ENCODE measurements at regions not wholly inside any gene's neighbourhood (a gene's known extent, or its start where the extent isn't known, plus 50 kb on each side); places are given as distances from the start of the nearest gene placed in this dataset.

DNA sequence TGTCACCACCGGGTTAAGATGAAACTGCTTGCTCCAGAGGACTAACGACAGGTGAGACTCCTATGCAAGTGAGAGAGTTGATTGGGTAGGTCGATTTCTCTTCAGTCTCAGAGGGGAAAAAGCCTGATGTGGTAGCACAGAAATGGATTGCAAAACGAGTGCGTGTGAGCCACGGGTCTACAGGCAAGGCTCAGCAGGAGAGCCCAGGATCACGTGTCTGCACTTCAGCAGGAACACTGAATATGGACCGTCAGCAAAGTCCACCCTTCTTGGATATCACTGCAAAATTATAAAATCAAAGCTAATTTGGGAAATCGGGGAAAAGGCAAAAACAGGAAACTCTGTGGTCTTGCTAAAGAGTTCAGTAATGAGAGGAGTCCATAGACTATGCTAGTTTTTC lies 107.7 kb upstream of the ZNF648 start:
- Histone ChIP-seq H3K4me3 (no peak overlapping the region), H3K27me3 (no peaks in the 10 kb centered on the region), H3K4me1 (no peaks in the 10 kb centered on the region), H3K27ac (no peak overlapping the region), H3K9me3 (no peaks in the 10 kb centered on the region), H3K36me3 (no peaks in the 10 kb centered on the region)
- no peak for DNase-seq (ENCODE audit: low spot score in 2 of 2)
- intact Hi-C loops (cut with DNase I; ENCODE audit: low total_unique reads): no loop called here
- peak in 1 of 3 donors; percentile 41 for TF ChIP-seq POLR2AphosphoS5 (IDR thresholded peaks at IDR 0.05)
- TF ChIP-seq, protein P1, sequence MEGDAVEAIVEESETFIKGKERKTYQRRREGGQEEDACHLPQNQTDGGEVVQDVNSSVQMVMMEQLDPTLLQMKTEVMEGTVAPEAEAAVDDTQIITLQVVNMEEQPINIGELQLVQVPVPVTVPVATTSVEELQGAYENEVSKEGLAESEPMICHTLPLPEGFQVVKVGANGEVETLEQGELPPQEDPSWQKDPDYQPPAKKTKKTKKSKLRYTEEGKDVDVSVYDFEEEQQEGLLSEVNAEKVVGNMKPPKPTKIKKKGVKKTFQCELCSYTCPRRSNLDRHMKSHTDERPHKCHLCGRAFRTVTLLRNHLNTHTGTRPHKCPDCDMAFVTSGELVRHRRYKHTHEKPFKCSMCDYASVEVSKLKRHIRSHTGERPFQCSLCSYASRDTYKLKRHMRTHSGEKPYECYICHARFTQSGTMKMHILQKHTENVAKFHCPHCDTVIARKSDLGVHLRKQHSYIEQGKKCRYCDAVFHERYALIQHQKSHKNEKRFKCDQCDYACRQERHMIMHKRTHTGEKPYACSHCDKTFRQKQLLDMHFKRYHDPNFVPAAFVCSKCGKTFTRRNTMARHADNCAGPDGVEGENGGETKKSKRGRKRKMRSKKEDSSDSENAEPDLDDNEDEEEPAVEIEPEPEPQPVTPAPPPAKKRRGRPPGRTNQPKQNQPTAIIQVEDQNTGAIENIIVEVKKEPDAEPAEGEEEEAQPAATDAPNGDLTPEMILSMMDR (IDR thresholded peaks at IDR 0.05): no peak

DNA sequence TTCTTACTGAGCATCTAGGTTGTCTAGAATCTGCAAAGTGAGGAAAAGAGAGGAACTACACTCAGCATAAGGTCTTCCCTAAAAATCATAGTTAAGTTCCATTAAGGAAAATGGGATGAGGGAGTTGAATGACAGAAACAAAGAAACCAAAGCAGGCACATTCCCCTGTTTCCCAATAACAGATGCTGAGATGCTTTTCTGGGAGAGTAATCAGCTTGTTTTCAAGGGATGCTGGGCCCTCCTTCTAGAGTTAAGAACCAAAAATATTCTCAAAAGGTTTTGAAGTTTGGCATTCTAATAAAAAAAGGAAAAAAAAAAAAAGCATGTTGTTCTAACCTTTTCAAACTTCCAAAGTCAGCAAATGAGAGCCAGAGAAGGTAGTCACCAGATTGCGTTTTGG lies 105.2 kb upstream of the ZNF648 start:
- Histone ChIP-seq H3K4me1 (no peaks in the 10 kb centered on the region), H3K36me3 (no peaks in the 10 kb centered on the region), H3K27me3 (no peaks in the 10 kb centered on the region), H3K27ac (peak overlapping the region in 1 of 2 donors; percentile 56), H3K9me3 (no peaks in the 10 kb centered on the region), H3K4me3 (no peak overlapping the region)
- intact Hi-C loops (cut with DNase I; ENCODE audit: low total_unique reads): no loop called here
- TF ChIP-seq POLR2A (IDR thresholded peaks at IDR 0.05) (no peak), POLR2AphosphoS5 (IDR thresholded peaks at IDR 0.05) (no peak)
- DNase-seq (ENCODE audit: low spot score in 2 of 2): no peak

GRCh38 chr1:182166321-182166720 lies 104.8 kb upstream of the ZNF648 start:
- Histone ChIP-seq H3K36me3 (no peaks in the 10 kb centered on the region), H3K9me3 (no peaks in the 10 kb centered on the region), H3K4me1 (no peaks in the 10 kb centered on the region), H3K4me3 (no peak overlapping the region), H3K27me3 (no peaks in the 10 kb centered on the region), H3K27ac (peak overlapping the region in 1 of 2 donors; percentile 56)
- intact Hi-C loops (cut with DNase I; ENCODE audit: low total_unique reads): no loop called here
- no peak for DNase-seq (ENCODE audit: low spot score in 2 of 2)
- TF ChIP-seq, protein P1 (IDR thresholded peaks at IDR 0.05): no peak
- TF ChIP-seq POLR2A (IDR thresholded peaks at IDR 0.05): no peak
- TF ChIP-seq POLR2AphosphoS5 (IDR thresholded peaks at IDR 0.05): no peak

GRCh38 chr1:182164273-182164672 lies 102.8 kb upstream of the ZNF648 start:
- Histone ChIP-seq H3K36me3 (no peaks in the 10 kb centered on the region), H3K9me3 (peaks cover 0 to 7% of the 10 kb centered on the region in 2 donors), H3K4me1 (no peaks in the 10 kb centered on the region), H3K4me3 (no peak overlapping the region), H3K27ac (peak overlapping the region in 1 of 2 donors; percentile 73), H3K27me3 (no peaks in the 10 kb centered on the region)
- intact Hi-C loops (cut with DNase I; ENCODE audit: low total_unique reads): no loop called here
- no peak for TF ChIP-seq POLR2AphosphoS5 (IDR thresholded peaks at IDR 0.05)
- TF ChIP-seq POLR2A (IDR thresholded peaks at IDR 0.05): no peak
- TF ChIP-seq, protein P1 (IDR thresholded peaks at IDR 0.05): no peak
- no peak for DNase-seq (ENCODE audit: low spot score in 2 of 2)

- no peak for TF ChIP-seq POLR2A (IDR thresholded peaks at IDR 0.05)
- peak in 2 of 3 donors; percentile 53 to 76 for TF ChIP-seq POLR2AphosphoS5 (IDR thresholded peaks at IDR 0.05)
- H3K36me3 ChIP-seq: no peaks in the 10 kb centered on the region
- H3K27ac ChIP-seq: peak overlapping the region in 1 of 2 donors; percentile 73
- intact Hi-C loops (cut with DNase I; ENCODE audit: low total_unique reads): no loop called here
- H3K9me3 ChIP-seq: peaks cover 0 to 11% of the 10 kb centered on the region in 2 donors
- no peaks in the 10 kb centered on the region for H3K27me3 ChIP-seq
- no peak overlapping the region for H3K4me3 ChIP-seq
- no peaks in the 10 kb centered on the region for H3K4me1 ChIP-seq
- no peak for DNase-seq (ENCODE audit: low spot score in 2 of 2)
Measured at GRCh38 chr1:182163821-182164223, 102.3 kb upstream of the ZNF648 start.

- Histone ChIP-seq H3K9me3 (peaks cover 0 to 14% of the 10 kb centered on the region in 2 donors), H3K4me1 (no peaks in the 10 kb centered on the region), H3K27me3 (no peaks in the 10 kb centered on the region), H3K27ac (no peak overlapping the region), H3K4me3 (no peak overlapping the region), H3K36me3 (no peaks in the 10 kb centered on the region)
- intact Hi-C loops (cut with DNase I; ENCODE audit: low total_unique reads): no loop called here
- TF ChIP-seq, protein P1 (IDR thresholded peaks at IDR 0.05): no peak
- TF ChIP-seq POLR2A (IDR thresholded peaks at IDR 0.05) (no peak), POLR2AphosphoS5 (IDR thresholded peaks at IDR 0.05) (no peak)
- DNase-seq (ENCODE audit: low spot score in 2 of 2): no peak
Measured at GRCh38 chr1:182159443-182159842, 97.9 kb upstream of the ZNF648 start.
